Stomach smooth muscle (tissue), 2 donors: ENCODE measurements at regions not wholly inside any gene's neighbourhood (a gene's known extent, or its start where the extent isn't known, plus 50 kb on each side); places are given as distances from the start of the nearest gene placed in this dataset.
"Not testable (repeated sequence)": the region's sequence is repeated elsewhere in the genome, so short reads cannot be mapped to it uniquely, and the experiment has no call there.

Source experiments
- H3K27ac ChIP-seq: one replicate; pipeline ENCODE4 v1.7.0; 2013; ENCODE audit warnings: mild to moderate bottlenecking, low read length, inconsistent platforms
- H3K27me3 ChIP-seq, 2 donors: one replicate each; pipeline ENCODE4 v1.7.0; 2013; ENCODE audit warnings: low read length in 2 of 2; ENCODE audit not compliant: insufficient read depth in 2 of 2, control insufficient read depth in 1 of 2
- H3K36me3 ChIP-seq, 2 donors: one replicate each; pipeline ENCODE4 v1.7.0; 2013; ENCODE audit warnings: low read length in 2 of 2; ENCODE audit not compliant: control insufficient read depth in 2 of 2, insufficient read depth in 2 of 2
- H3K4me1 ChIP-seq: one replicate; pipeline ENCODE4 v1.7.0; 2013; ENCODE audit warnings: low read length; ENCODE audit not compliant: control insufficient read depth, insufficient read depth
- H3K4me3 ChIP-seq, 2 donors: one replicate each; pipeline ENCODE4 v1.7.0; 2013; ENCODE audit warnings: low read length in 2 of 2
- H3K9ac ChIP-seq, 2 donors: one replicate each; pipeline ENCODE4 v1.7.0; 2013; ENCODE audit warnings: low read length in 2 of 2, mild to moderate bottlenecking in 1 of 2
- H3K9me3 ChIP-seq, 2 donors: one replicate each; pipeline ENCODE4 v1.7.0; 2013; ENCODE audit warnings: low read length in 2 of 2; ENCODE audit not compliant: control insufficient read depth in 2 of 2
- donor health status: healthy.
- donor health status: Pancreatic carcinoma.

DNA sequence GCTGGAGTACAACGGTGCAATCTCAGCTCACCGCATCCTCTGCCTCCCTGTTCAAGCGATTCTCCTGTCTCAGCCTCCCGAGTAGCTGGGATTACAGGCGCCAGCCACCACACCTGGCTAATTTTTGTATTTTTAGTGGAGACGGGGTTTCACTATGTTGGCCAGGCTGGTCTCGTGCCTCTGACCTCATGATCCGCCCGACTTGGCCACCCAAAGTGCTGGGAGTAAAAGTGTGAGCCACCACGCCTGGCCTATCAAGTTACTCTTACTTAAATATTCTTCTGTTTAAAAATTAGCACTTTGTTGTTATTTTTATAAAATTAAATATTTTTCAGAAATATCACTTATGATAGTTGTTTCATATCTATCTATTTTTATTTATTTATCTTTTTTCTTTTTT, 185.2 kb upstream of the REG3G start:
- H3K36me3 ChIP-seq, H3K4me1 ChIP-seq, H3K27me3 ChIP-seq, H3K9me3 ChIP-seq, H3K9ac ChIP-seq, H3K4me3 ChIP-seq, H3K27ac ChIP-seq: not testable (repeated sequence)

DNA sequence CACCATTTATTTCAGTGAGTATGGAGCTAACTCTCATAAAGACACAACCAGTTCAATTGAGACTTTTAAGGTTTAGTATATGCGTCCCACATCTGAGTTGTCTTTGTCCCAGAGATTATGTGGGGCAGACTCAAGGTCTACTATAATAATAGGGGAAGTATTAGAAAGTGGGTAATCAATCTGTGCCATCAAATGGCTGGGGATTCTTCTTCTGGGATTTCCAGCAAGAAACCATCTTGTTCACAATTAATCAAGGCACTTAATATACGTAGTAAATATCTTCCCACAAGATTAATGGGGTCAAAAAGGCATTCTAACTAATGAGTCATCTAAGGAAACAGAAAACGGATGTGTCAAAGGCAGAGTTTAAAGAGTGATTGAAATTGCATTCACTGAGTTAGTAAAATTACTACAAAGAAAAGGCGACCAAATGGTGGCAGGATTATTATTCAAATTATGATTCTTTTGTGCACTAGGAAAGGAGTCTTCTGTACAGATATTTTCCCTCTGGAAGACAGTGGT, 179.8 kb upstream of the REG3G start:
- H3K9me3 ChIP-seq, result no peaks in the 10 kb centered on the region
- no peak overlapping the region for H3K27ac ChIP-seq
- no peaks in the 10 kb centered on the region for H3K27me3 ChIP-seq
- H3K9ac ChIP-seq, result no peak overlapping the region
- no peak overlapping the region for H3K4me3 ChIP-seq
- H3K36me3 ChIP-seq, result no peaks in the 10 kb centered on the region
- no peaks in the 10 kb centered on the region for H3K4me1 ChIP-seq

DNA sequence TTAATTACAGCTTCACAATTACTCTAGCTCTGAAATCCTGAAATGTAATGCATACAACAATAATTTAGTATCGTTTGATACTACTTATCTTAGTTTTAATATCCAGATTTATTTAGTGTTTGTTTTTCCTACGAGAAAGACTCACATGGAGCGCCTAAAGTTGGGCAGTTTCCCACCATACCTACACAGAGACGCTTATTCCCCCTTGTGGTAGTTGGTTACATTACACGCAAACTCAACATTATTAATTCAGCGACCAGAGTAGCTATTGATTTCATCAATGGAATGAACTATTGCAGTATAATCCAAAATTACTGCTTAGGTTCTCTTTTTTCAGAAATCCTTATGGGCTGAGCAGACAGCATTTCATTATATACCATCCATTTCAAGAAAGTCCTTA, 164.0 kb upstream of the REG3G start:
- H3K4me3 ChIP-seq, result no peak overlapping the region
- H3K9ac ChIP-seq, result no peak overlapping the region
- no peaks in the 10 kb centered on the region for H3K9me3 ChIP-seq
- H3K27me3 ChIP-seq, result no peaks in the 10 kb centered on the region
- no peak overlapping the region for H3K27ac ChIP-seq
- H3K4me1 ChIP-seq, result no peaks in the 10 kb centered on the region
- no peaks in the 10 kb centered on the region for H3K36me3 ChIP-seq

DNA sequence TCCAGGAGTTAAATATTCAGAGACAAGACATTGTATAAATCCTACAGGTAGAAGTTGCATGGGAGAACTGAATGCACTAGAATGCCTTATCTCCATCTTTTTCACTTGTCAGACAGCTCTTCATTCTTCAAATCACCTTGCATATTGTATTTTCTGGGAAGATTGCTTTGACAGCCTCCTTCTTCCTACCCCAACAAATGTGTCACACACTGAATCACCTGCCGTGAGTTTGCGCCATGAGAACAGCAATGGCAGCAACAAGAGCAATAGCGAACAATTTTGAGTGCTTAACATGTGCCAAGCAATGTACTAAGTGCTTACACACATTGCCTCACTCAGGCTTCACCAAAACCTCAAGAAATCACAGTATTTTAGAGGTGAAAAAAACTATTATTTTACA, 161.3 kb upstream of the REG3G start:
- Histone ChIP-seq H3K36me3 (no peaks in the 10 kb centered on the region), H3K9ac (no peak overlapping the region), H3K27ac (no peak overlapping the region), H3K27me3 (no peaks in the 10 kb centered on the region), H3K9me3 (no peaks in the 10 kb centered on the region), H3K4me1 (no peaks in the 10 kb centered on the region), H3K4me3 (no peak overlapping the region)

DNA sequence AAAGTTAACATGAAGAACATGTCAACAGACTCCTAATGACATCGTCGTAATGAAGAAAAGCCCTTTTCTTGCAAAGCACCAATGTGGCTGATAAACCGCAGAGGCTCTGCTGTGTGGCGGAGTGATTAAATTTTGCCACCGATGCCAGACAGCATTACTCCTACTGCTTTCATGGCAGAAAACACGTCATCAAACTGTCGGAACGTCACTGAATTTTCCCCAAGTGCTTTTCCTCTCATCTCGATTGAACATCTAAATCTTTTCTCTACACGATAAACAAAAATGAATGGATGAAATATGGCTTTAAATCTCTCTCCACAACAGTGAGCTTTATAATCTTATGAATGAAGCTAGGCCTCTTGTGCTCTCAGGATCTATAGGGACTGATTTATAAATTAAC, 159.8 kb upstream of the REG3G start:
- Histone ChIP-seq H3K9ac (no peak overlapping the region), H3K27ac (no peak overlapping the region), H3K4me3 (no peak overlapping the region), H3K9me3 (no peaks in the 10 kb centered on the region), H3K4me1 (no peaks in the 10 kb centered on the region), H3K36me3 (no peaks in the 10 kb centered on the region), H3K27me3 (no peaks in the 10 kb centered on the region)

DNA sequence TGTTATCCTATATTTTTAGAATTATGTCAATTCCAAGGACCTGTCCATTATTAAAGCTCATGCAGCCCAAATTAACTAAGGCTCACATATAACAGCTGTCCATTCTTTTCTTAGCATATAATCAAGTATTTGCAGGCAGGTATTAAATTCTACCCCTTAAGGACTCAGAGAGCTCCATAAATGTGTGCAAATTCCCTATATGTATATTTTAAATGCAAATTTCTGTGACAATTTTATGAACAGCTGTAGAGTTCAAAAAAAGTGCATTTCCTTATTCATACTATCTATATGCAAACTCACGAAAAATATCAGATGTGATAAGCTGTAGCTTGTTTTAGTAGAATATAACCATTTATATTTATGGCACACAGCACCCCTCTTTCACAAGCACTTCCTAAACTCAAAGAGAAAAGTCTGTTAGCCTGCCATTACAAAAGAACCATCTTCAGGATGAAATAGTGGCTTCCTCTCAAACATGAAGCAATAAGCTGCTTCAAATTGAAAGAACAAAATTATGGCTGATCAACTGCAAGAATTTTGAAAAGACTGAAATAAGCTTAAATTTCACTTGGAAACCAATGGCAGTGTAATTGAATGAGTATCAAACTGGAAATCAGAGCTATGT, 155.0 kb upstream of the REG3G start:
- H3K27me3 ChIP-seq, result no peaks in the 10 kb centered on the region
- H3K9me3 ChIP-seq, result no peaks in the 10 kb centered on the region
- H3K4me3 ChIP-seq, result no peak overlapping the region
- no peaks in the 10 kb centered on the region for H3K36me3 ChIP-seq
- no peak overlapping the region for H3K9ac ChIP-seq
- no peaks in the 10 kb centered on the region for H3K4me1 ChIP-seq
- no peak overlapping the region for H3K27ac ChIP-seq

DNA sequence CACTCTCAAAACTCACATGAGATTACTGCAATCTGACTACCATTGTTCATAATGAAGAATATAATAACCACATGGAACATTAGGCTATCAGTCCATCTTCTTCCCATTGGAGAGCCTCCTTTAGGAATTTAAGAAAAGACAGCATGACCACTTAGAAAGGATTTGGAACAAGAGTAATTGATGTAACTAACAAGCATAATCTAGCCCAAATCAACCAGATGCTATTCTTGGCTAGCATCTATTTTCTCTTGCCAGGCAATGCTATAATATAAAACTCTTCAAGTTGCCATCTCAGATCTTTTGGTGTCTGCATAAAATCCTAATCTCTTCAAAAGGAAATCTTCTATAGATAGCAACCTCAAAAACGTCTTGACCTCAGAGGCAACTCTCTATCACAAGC, 152.0 kb upstream of the REG3G start:
- H3K36me3 ChIP-seq, result no peaks in the 10 kb centered on the region
- H3K4me3 ChIP-seq, result no peak overlapping the region
- H3K27ac ChIP-seq, result no peak overlapping the region
- H3K9ac ChIP-seq, result no peak overlapping the region
- H3K9me3 ChIP-seq, result no peaks in the 10 kb centered on the region
- H3K27me3 ChIP-seq, result no peaks in the 10 kb centered on the region
- no peaks in the 10 kb centered on the region for H3K4me1 ChIP-seq

DNA sequence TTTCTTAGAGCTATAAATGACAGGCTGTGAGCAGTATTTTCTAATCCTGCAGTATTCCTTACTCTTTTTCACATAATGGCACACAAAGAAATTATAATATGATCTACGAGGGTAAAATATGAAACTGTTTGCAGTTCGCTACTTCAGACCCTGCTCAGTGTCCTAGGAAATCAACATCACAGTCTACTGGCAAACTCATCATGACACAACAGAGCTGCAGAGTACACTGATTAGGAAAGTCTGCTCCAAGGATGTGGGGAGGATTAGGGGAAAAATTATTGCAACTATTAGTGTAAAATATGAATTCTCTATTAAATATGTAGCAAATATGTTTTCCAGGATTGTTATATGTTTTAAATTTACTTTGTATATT, 149.2 kb upstream of the REG3G start:
- H3K4me3 ChIP-seq, result no peak overlapping the region
- no peak overlapping the region for H3K9ac ChIP-seq
- no peaks in the 10 kb centered on the region for H3K36me3 ChIP-seq
- no peaks in the 10 kb centered on the region for H3K9me3 ChIP-seq
- no peaks in the 10 kb centered on the region for H3K4me1 ChIP-seq
- H3K27me3 ChIP-seq, result no peaks in the 10 kb centered on the region
- H3K27ac ChIP-seq, result no peak overlapping the region

DNA sequence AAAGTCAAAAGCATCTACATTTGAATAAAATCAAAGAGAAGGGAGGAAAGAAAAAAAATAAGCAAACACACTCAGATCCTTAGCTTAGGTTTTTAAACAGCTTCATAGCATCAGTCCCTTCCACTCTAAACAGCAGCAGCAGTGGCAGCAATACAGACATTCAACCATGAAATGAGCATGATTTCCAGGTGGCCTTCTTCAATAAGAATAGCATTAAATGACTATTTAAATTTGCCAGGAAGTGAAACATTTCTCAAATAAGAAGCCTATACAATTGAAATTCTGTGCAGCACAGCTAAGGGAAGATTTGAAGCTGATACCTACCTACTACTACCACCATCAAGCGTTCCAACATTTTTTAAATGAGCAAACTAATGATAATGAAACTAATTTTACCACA, 138.1 kb upstream of the REG3G start:
- no peaks in the 10 kb centered on the region for H3K9me3 ChIP-seq
- no peaks in the 10 kb centered on the region for H3K4me1 ChIP-seq
- H3K27me3 ChIP-seq, result no peaks in the 10 kb centered on the region
- no peak overlapping the region for H3K27ac ChIP-seq
- H3K4me3 ChIP-seq, result no peak overlapping the region
- no peaks in the 10 kb centered on the region for H3K36me3 ChIP-seq
- no peak overlapping the region for H3K9ac ChIP-seq

DNA sequence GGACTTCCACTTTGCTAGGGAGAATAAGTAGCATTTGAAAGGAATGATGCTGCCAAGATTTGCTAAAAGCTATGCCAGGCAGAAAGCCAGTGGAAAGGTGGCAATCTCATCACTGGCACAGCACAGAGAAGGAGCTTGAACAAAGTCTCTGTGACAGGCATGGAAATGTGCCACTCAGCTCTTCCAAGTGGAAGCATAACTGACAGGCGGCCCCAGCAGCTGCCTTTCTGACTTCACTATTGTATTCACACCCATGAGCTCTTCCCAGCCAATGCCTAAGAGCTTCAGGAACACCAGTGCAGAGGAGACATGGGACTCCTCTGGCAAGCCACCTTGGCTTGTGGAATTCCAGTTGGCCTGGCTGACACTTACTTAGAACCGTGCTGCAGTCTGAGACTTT, 134.6 kb upstream of the REG3G start:
- Histone ChIP-seq H3K36me3 (no peaks in the 10 kb centered on the region), H3K9ac (no peak overlapping the region), H3K4me1 (no peaks in the 10 kb centered on the region), H3K27me3 (no peaks in the 10 kb centered on the region), H3K4me3 (no peak overlapping the region), H3K9me3 (no peaks in the 10 kb centered on the region), H3K27ac (no peak overlapping the region)

DNA sequence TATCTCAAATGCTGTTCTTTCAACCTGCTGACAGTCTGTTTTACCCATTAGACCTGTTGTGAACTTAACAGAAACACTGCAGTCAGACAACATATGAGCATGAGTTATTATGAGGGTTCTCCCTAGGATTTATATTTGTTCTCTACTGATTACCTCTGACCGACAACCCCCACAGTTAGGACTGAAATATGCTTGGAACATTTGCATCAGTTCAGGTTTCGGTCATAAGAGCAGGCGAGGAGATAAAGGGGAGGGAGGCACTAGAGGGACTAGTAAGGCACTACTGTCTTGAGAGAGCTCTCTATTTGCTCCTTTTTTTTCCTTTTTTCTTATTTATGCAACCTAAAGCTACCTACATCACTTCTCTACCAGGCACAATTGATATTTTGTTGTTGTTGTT, 133.2 kb upstream of the REG3G start:
- Histone ChIP-seq H3K9me3 (no peaks in the 10 kb centered on the region), H3K36me3 (no peaks in the 10 kb centered on the region), H3K4me3 (no peak overlapping the region), H3K27me3 (no peaks in the 10 kb centered on the region), H3K4me1 (no peaks in the 10 kb centered on the region), H3K9ac (no peak overlapping the region), H3K27ac (no peak overlapping the region)
